ENCODE measurements at regions not wholly inside any gene's neighbourhood (a gene's known extent, or its start where the extent isn't known, plus 50 kb on each side); places are given as distances from the start of the nearest gene placed in this dataset.

GRCh38 chr18:1464444-1465217 is 560.0 kb downstream of the ADCYAP1 start:
- TF ChIP-seq ZNF274 (IDR thresholded peaks at IDR 0.05; ENCODE audit: low read depth, low read length) (no peak), SUZ12 (IDR thresholded peaks at IDR 0.05; ENCODE audit: extremely low read depth, insufficient read depth, insufficient read length) (no peak), YY1 (IDR thresholded peaks at IDR 0.05; ENCODE audit: insufficient read depth, insufficient read length) (no peak)
- no peak overlapping the region for H3K4me3 ChIP-seq (ENCODE audit: insufficient read length, low read depth)

GRCh38 chr18:1466035-1466434 is 561.4 kb downstream of the ADCYAP1 start:
- Histone ChIP-seq H3K9me3 (ENCODE audit: insufficient read depth, low read length) (no peaks in the 10 kb centered on the region), H3K4me1 (ENCODE audit: insufficient read depth, insufficient read length) (no peaks in the 10 kb centered on the region), H3K9ac (ENCODE audit: insufficient read length, low read depth) (no peak overlapping the region), H3K36me3 (ENCODE audit: insufficient read depth, insufficient read length, low read length) (no peaks in the 10 kb centered on the region), H3K27me3 (ENCODE audit: insufficient read depth, insufficient read length) (no peaks in the 10 kb centered on the region), H3K4me3 (ENCODE audit: insufficient read length, low read depth) (no peak overlapping the region)
- no peak for TF ChIP-seq SUZ12 (IDR thresholded peaks at IDR 0.05; ENCODE audit: extremely low read depth, insufficient read depth, insufficient read length)
- TF ChIP-seq YY1 (IDR thresholded peaks at IDR 0.05; ENCODE audit: insufficient read depth, insufficient read length), result no peak
- no peak for TF ChIP-seq ZNF274 (IDR thresholded peaks at IDR 0.05; ENCODE audit: low read depth, low read length)
- DNase-seq (ENCODE audit: low read depth, low spot score), result no peak

More at GRCh38 chr18:1464444-1465217, 560.0 kb downstream of the ADCYAP1 start:
- H3K9me3 ChIP-seq (ENCODE audit: insufficient read depth, low read length), result no peaks in the 10 kb centered on the region
- H3K4me1 ChIP-seq (ENCODE audit: insufficient read depth, insufficient read length), result no peaks in the 10 kb centered on the region
- H3K9ac ChIP-seq (ENCODE audit: insufficient read length, low read depth), result no peak overlapping the region
- no peak for DNase-seq (ENCODE audit: low read depth, low spot score)
- no peaks in the 10 kb centered on the region for H3K27me3 ChIP-seq (ENCODE audit: insufficient read depth, insufficient read length)
- no peaks in the 10 kb centered on the region for H3K36me3 ChIP-seq (ENCODE audit: insufficient read depth, insufficient read length, low read length)

GRCh38 chr18:1467461-1467964 is 562.8 kb downstream of the ADCYAP1 start:
- H3K9ac ChIP-seq (ENCODE audit: insufficient read length, low read depth), result no peak overlapping the region
- H3K4me1 ChIP-seq (ENCODE audit: insufficient read depth, insufficient read length), result no peaks in the 10 kb centered on the region
- H3K4me3 ChIP-seq (ENCODE audit: insufficient read length, low read depth), result no peak overlapping the region
- H3K27me3 ChIP-seq (ENCODE audit: insufficient read depth, insufficient read length), result no peaks in the 10 kb centered on the region
- no peaks in the 10 kb centered on the region for H3K36me3 ChIP-seq (ENCODE audit: insufficient read depth, insufficient read length, low read length)
- TF ChIP-seq ZNF274 (IDR thresholded peaks at IDR 0.05; ENCODE audit: low read depth, low read length), result no peak
- TF ChIP-seq YY1 (IDR thresholded peaks at IDR 0.05; ENCODE audit: insufficient read depth, insufficient read length), result no peak
- no peak for TF ChIP-seq SUZ12 (IDR thresholded peaks at IDR 0.05; ENCODE audit: extremely low read depth, insufficient read depth, insufficient read length)
- H3K9me3 ChIP-seq (ENCODE audit: insufficient read depth, low read length), result no peaks in the 10 kb centered on the region
- DNase-seq (ENCODE audit: low read depth, low spot score), result no peak

GRCh38 chr18:1468550-1468949 is 563.9 kb downstream of the ADCYAP1 start:
- no peak overlapping the region for H3K4me3 ChIP-seq (ENCODE audit: insufficient read length, low read depth)
- no peak for TF ChIP-seq YY1 (IDR thresholded peaks at IDR 0.05; ENCODE audit: insufficient read depth, insufficient read length)
- no peak for TF ChIP-seq SUZ12 (IDR thresholded peaks at IDR 0.05; ENCODE audit: extremely low read depth, insufficient read depth, insufficient read length)
- no peak for TF ChIP-seq ZNF274 (IDR thresholded peaks at IDR 0.05; ENCODE audit: low read depth, low read length)
- H3K9me3 ChIP-seq (ENCODE audit: insufficient read depth, low read length), result no peaks in the 10 kb centered on the region
- H3K9ac ChIP-seq (ENCODE audit: insufficient read length, low read depth), result no peak overlapping the region
- H3K4me1 ChIP-seq (ENCODE audit: insufficient read depth, insufficient read length), result no peaks in the 10 kb centered on the region
- H3K27me3 ChIP-seq (ENCODE audit: insufficient read depth, insufficient read length), result no peaks in the 10 kb centered on the region
- no peaks in the 10 kb centered on the region for H3K36me3 ChIP-seq (ENCODE audit: insufficient read depth, insufficient read length, low read length)
- no peak for DNase-seq (ENCODE audit: low read depth, low spot score)

GRCh38 chr18:1475867-1476266 is 571.2 kb downstream of the ADCYAP1 start:
- H3K36me3 ChIP-seq (ENCODE audit: insufficient read depth, insufficient read length, low read length), result no peaks in the 10 kb centered on the region
- TF ChIP-seq YY1 (IDR thresholded peaks at IDR 0.05; ENCODE audit: insufficient read depth, insufficient read length) (no peak), ZNF274 (IDR thresholded peaks at IDR 0.05; ENCODE audit: low read depth, low read length) (no peak), SUZ12 (IDR thresholded peaks at IDR 0.05; ENCODE audit: extremely low read depth, insufficient read depth, insufficient read length) (no peak)
- no peak overlapping the region for H3K4me3 ChIP-seq (ENCODE audit: insufficient read length, low read depth)
- H3K4me1 ChIP-seq (ENCODE audit: insufficient read depth, insufficient read length), result no peaks in the 10 kb centered on the region
- H3K9ac ChIP-seq (ENCODE audit: insufficient read length, low read depth), result no peak overlapping the region
- DNase-seq (ENCODE audit: low read depth, low spot score), result no peak
- no peaks in the 10 kb centered on the region for H3K9me3 ChIP-seq (ENCODE audit: insufficient read depth, low read length)
- H3K27me3 ChIP-seq (ENCODE audit: insufficient read depth, insufficient read length), result no peaks in the 10 kb centered on the region

- no peak overlapping the region for H3K9ac ChIP-seq (ENCODE audit: insufficient read length, low read depth)
- H3K9me3 ChIP-seq (ENCODE audit: insufficient read depth, low read length), result no peaks in the 10 kb centered on the region
- H3K27me3 ChIP-seq (ENCODE audit: insufficient read depth, insufficient read length), result no peaks in the 10 kb centered on the region
- DNase-seq (ENCODE audit: low read depth, low spot score), result no peak
- H3K4me3 ChIP-seq (ENCODE audit: insufficient read length, low read depth), result no peak overlapping the region
- no peak for TF ChIP-seq ZNF274 (IDR thresholded peaks at IDR 0.05; ENCODE audit: low read depth, low read length)
- no peak for TF ChIP-seq SUZ12 (IDR thresholded peaks at IDR 0.05; ENCODE audit: extremely low read depth, insufficient read depth, insufficient read length)
- no peak for TF ChIP-seq YY1 (IDR thresholded peaks at IDR 0.05; ENCODE audit: insufficient read depth, insufficient read length)
- no peaks in the 10 kb centered on the region for H3K4me1 ChIP-seq (ENCODE audit: insufficient read depth, insufficient read length)
- H3K36me3 ChIP-seq (ENCODE audit: insufficient read depth, insufficient read length, low read length), result no peaks in the 10 kb centered on the region
Observed at GRCh38 chr18:1480309-1480708, 575.6 kb downstream of the ADCYAP1 start.

GRCh38 chr18:1481577-1481976 is 576.9 kb downstream of the ADCYAP1 start:
- no peaks in the 10 kb centered on the region for H3K27me3 ChIP-seq (ENCODE audit: insufficient read depth, insufficient read length)
- TF ChIP-seq YY1 (IDR thresholded peaks at IDR 0.05; ENCODE audit: insufficient read depth, insufficient read length), result no peak
- no peak for TF ChIP-seq ZNF274 (IDR thresholded peaks at IDR 0.05; ENCODE audit: low read depth, low read length)
- TF ChIP-seq SUZ12 (IDR thresholded peaks at IDR 0.05; ENCODE audit: extremely low read depth, insufficient read depth, insufficient read length), result no peak
- no peak for DNase-seq (ENCODE audit: low read depth, low spot score)
- no peaks in the 10 kb centered on the region for H3K9me3 ChIP-seq (ENCODE audit: insufficient read depth, low read length)
- no peaks in the 10 kb centered on the region for H3K4me1 ChIP-seq (ENCODE audit: insufficient read depth, insufficient read length)
- H3K4me3 ChIP-seq (ENCODE audit: insufficient read length, low read depth), result no peak overlapping the region
- H3K9ac ChIP-seq (ENCODE audit: insufficient read length, low read depth), result no peak overlapping the region
- H3K36me3 ChIP-seq (ENCODE audit: insufficient read depth, insufficient read length, low read length), result no peaks in the 10 kb centered on the region

Measured in NT2/D1 (cell line).